Muscle of arm (tissue), 1 donor: ENCODE measurements at regions not wholly inside any gene's neighbourhood (a gene's known extent, or its start where the extent isn't known, plus 50 kb on each side); places are given as distances from the start of the nearest gene placed in this dataset.
"Not testable (repeated sequence)": the region's sequence is repeated elsewhere in the genome, so short reads cannot be mapped to it uniquely, and the experiment has no call there.

ENCODE experiments used
- DNase-seq: peaks from one replicate; pipeline ENCODE4 v3.0.0-alpha.2; 2013

DNA sequence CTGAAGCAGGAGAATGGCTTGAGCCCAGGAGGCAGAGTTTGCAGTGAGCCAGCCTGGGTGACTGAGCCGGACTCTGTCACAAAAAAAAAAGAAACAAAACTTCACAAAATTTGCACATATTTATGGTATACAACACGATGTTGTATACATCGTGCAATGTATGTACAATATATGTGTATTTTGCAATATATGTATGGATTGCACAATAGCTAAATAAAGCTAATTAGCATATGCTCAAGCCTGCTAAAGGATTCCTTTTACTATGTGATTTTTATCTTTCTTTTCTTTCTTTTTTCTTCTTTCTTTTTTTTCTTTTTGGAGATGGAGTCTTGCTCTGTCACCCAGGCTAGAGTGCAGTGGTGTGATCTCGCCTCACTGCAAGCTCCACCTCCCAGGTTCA, 368.0 kb upstream of the FAM98A start:
- no peak for DNase-seq

DNA sequence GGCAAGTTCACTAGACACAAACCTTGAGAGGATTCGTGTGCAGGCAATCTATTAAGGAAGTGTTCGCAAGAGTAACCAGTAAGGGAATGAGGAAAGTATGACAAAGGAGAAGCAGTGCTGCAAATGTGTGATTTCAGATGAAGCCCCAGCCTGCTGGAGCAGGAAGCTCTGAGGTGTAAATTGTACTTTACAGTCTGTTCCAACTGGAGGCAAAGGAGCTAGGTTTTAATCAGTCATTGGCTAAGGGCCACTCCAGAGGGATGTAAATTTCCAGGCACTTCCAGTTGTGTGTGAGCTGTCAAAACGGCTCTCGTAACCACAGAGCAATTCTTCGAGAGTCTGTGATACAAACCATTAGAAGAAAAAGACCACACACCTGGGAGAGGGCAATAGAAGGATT, 359.5 kb upstream of the FAM98A start:
- no peak for DNase-seq

DNA sequence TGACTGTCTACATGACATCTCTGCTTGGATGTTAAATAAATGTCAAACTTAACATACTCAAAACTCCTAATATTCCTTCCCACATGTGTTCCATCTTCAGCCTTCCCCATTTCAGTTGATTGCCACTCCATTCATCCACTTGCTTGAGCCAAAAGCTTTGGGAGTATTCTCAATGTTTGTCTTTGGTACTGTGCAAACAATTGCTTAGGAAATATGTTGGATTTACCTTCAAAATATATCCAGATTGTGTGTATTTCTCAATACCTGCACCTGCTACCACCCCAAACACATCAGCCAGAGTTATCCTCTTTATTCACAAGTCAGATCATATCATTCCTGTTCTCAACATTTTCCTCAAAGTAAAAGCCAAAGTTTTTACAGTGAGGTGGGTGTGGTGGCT, 350.3 kb upstream of the FAM98A start:
- DNase-seq: no peak

DNA sequence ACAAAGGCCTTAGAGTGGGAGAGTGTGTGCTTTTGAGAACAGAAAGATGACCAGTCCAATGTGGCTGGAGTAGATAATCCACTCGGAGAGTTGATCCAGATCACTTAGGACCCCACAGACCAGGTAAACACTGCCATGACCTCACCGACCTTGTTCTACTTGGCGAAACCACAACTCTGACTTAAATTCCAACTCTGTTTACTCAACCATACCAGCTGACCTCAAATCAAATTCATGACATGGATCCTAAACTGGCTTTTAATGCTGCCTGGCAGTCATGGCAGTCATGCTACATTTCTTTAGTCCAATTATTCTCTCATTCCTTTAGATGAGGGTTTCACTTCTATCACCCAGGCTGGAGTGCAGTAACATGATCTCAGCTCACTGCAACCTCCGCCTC, 347.1 kb upstream of the FAM98A start:
- DNase-seq: no peak

DNA sequence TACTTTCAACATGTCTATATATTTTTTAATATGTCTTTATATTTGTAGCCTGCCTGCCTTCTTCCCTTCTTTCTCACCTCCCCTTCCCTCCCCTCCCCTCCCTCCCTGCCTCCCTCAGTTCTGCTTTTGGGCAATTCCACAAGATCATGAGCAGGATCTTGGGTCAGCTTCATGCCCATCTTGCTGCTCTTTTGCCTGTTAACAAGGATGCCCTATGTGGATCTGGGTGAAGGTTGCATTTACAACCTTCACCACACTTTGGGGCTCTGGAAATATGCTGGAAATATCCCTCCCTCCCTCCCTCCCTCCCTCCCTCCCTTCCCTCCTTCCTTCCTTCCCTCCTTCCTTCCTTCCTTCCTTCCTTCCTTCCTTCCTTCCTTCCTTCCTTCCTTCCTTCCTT, 334.1 kb upstream of the FAM98A start:
- no peak for DNase-seq

DNA sequence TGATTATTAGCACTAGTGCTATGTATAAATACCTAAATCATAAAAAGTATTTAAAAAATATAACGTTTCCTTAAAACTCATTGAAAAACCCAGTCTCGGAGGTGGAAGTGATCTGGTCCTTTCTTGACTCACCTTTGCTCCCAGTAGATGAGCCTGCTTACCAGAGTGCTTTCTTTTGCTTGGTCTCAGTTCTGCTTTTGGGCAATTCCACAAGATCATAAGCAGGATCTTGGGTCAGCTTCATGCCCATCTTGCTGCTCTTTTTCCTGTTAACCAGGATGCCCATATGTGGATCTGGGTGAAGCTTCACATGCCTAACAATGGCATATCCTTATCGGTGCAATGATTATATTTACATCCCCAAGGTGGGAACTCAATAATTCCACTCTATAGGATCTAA, 332.1 kb upstream of the FAM98A start:
- DNase-seq: no peak

DNA sequence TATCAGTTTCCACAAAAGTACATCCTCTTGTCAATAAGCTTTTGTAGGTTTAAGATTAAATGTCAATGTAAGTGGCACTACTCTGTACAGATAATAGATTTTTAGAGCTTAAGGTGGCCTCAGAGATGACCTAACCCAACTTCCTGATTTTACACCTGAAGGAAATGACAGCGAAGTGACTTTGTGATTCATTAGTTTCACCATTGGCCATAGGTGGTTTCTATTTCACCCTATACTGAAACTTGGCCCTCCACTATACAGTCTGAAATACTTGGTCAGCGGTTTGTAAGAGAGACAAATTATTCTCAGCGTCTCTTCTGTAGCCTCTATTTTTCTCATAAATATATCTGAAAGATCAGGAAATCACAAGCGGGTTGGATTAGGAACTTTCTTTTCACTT, 330.4 kb upstream of the FAM98A start:
- no peak for DNase-seq

DNA sequence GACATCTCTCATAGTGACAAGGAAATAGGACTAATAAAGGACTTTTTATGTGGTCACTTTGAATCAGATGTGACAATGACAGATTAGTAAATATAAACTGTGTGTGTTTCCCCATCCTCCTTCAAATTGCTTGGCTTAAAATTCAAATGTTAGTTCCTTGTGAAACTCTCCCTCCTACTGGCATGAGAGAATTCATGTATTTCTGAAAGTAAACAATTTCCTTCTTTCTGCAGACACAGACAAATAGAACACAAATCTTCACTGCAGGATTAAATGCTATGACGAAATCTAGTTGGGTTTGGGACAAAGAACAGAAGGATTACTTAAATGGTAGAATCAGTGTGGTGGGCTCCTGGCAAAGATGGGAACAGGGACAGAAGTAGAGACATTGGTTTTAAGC, 328.7 kb upstream of the FAM98A start:
- DNase-seq: no peak

DNA sequence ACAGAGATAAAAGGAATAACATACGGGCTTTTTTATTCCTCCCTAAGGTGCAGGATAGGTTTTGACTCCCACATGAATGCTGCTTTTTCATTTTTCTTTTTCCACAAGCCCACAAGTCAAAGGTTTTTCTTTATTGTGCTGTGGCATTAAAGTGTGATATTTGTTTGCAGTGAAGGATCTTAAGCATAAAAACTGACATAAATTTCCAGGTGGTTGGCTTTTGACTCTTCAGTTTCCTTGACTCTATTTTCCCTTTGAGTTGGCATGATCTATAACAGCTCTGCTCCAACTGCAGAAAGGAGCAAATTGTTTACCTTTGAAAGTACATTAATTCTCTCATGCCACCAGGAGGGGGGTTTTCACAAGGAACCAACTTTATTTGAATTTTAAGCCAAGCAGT, 326.2 kb upstream of the FAM98A start:
- DNase-seq: no peak

DNA sequence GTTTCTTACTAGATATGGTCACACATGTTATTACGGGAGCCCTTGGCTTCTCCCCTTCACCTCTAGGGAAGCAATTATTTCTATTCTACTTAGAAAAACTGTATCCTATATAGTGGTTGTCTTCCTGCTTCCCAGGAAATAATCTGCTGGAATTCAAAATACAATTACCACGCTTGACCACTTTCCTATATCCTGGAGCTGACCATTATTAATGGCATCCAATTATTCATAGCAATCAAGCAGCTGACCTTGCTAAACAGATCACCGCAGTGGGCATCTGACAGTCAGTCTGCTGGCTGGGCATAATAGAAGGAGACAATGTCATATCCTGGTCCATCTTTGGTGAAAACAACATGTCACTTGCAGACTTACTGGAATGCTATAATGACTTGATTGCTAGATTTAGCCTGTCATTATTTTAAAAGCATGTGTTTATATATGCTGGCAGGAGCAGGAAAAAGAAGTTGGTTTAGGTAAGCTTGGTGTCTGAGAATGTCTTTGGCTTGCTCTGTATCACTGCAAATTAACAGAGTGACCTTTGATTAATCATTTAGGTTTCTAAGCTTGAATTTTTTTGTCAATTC, 325.6 kb upstream of the FAM98A start:
- DNase-seq: no peak

DNA sequence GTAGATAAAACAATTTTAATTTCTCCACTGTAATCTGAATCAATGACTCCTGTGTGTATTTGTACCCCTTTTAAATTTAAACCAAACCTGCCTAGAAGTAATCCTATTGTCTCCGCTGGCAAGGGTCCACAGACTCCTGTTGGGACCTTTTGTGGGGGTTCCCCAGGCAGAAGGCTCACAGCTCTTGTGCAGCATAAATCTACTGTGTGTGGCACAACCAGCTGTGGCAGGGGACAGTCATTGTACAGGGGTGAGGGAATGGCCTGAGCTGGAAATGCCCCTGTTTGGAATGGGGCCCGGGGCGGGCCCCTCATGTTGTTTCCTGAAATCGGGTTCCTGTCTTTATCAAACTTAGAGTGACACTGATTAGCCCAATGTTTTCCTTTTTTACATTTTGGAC, 318.2 kb upstream of the FAM98A start:
- no peak for DNase-seq

DNA sequence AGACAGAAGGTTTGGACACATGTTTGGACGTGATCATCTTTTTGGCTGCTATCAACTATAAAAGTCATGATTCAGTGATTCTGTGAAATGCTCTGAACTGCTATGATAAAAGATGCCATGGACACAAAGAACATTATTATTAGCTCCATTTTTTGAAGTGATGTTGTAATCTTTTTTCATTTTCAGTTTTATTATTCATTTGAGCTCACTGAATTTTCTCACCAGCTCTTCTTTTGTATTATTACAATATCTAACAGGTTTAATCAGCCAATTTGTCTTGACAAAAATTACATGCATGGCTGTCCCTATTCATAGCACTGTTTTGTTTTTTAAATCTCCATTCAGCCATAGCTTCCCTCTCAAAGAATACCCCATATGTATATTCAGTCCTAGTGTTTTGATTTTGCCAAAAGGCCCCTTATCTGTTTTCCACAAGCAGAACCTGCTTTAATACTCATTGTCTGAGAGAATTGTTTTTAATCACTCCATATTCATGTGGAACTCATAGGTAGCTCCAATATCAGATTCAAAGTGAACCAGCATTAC, 314.0 kb upstream of the FAM98A start:
- no peak for DNase-seq

DNA sequence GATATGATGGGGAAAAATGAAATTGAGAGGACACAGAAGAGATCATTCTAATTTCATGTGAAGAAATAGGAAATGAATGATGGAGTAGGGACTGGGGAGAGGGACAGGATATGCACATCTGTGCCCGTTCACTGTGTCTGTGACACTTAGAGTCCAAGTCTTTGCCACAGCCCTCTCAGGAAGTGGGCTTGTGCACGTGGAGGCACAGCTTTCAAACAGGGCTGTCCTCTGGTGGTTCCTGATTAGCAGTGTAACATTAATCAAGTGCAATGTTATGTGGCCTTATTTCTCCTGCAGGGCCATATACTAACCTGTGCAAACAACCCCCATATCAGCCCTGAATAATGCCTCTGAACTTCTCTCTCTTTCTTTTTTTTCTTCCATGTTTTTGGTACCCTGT, 312.2 kb upstream of the FAM98A start:
- no peak for DNase-seq

DNA sequence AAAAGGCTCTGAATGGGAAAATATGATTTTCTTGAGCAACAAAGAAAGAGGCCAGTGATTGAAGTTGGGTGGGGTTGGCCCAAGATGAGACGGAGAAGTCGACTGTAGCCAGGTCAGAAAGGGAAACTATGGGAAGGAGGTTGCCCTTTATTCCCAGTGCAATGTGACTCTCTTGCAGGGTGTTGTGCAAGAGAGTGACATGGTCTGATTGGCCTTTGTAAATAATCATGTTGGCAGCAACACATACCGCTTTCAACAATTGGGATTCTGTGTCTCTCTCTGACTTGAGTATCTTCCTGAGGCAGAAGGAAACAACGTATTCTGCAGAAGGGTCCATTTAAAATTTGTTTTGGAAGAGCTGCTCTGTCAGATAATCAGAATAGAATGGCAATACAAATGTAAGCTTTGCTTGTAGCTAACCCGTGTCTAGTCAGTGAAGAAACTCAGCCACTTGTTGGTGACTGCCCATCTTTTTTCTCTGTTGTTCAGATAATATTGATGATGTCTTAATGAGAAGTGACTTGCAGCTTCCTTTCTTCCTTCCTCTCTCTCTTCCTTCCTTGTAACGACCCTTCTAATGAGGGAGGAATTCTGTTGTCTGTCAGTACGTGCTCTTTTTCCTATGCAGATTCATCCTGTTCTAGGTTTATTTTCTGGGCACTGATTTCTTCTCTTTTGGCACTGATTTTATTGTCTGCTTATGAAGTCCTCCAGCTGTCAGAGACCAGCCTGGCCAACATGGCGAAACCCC, 311.0 kb upstream of the FAM98A start:
- DNase-seq: no peak

DNA sequence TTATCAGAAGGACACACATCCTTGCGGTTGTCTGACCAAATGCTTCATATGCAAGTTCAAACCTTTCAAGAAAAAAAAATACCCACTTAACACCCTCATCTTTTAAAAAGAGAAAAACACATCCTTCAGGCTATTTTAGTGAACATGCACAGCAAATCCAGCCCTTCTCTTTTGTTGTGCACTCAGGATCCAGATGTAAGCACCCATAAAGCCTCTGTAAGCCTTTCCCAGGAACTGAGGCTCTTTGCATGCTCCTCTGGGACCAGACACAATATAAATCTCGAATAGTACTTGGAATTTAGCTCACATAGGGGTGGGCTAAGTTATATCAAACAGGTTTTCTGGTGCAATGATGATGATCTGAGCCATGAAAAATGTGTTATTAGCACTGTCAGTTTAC, 308.8 kb upstream of the FAM98A start:
- no peak for DNase-seq

DNA sequence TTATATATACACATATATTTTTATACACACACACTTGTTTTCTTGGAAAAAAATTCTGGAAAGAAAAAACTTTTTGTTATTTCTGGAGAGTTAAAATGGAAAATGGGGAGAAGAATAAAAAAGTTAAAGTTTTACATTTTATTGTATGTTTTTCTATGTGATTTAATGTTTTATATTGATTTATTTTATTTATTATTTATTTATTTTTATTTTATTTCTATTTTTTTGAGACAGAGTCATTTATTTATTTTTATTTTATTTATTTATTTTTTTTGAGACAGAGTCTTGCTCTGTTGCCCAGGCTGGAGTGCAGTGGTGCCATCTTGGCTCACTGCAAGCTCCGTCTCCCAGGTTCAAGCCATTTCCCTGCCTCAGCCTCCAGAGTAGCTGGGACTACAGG, 307.0 kb upstream of the FAM98A start:
- not testable (repeated sequence) for DNase-seq

DNA sequence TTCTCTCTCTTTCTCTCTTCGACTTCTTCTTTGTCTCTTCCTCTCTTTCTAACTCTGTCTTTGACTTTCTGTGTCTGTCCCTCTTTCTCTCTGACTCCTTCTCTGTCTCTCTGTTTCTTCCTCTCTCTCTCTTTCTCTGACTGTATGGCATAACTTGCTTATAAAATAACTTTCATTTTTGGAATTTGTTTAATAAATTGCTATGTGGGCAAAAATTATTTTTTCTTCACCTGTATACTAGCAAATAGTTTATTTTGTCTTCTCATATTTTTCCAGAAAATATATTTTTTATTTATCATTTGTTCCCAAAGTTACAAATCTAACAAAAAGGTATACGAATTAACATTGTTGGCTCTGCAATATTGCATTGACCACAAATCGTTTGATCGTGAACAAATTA, 305.7 kb upstream of the FAM98A start:
- no peak for DNase-seq

DNA sequence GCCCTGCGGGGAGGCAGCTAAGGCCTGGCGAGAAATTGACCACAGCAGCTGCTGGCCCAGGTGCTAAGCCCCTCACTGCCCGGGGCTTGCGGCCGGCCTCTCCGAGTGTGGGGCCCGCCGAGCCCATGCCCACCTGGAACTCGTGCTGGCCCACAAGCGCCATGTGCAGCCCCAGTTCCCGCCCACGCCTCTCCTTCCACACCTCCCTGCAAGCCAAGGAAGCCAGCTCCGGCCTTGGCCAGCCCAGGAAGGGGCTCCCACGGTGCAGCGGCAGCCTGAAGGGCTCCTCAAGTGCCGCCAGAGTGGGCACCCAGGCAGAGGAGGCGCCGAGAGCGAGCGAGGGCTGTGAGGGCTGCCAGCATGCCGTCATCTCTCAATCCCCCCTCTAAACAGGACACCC, 304.6 kb upstream of the FAM98A start:
- DNase-seq: no peak

DNA sequence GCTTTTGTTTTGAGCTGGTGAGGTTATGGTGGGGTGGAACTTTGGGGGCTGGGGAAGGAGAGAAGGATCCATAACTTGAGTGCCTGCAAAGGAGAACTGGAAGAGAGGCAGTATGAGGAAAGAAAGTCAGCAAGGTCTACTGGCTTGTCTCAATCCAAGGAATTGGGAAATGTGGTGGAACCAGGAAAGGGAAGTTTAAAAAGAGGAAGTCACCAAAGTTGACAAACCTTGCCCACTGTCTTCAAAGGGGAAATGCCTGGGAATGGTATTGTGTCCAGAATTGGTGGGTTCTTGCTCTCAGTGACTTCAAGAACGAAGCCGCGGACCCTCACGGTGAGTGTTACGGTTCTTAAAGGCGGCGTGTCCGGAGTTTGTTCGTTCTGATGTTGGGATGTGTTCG, 304.1 kb upstream of the FAM98A start:
- DNase-seq: no peak

DNA sequence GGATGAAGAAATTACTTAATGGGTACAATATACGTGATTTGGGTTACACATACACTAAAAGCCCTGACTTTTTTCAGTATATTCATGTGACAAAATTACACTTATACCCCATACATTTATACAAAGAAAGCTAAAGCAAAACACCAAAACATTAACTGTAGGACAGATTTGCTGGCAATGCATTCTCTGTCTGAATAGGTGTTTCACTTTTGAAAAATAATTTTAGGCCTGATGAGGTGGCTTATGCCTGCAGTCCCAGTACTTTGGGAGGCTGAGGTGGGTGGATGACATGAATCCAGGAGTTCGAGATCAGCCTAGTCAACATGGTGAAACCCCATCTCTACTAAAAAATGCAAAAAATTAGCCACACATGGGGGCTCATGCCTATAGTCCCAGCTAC, 301.5 kb upstream of the FAM98A start:
- DNase-seq: no peak

DNA sequence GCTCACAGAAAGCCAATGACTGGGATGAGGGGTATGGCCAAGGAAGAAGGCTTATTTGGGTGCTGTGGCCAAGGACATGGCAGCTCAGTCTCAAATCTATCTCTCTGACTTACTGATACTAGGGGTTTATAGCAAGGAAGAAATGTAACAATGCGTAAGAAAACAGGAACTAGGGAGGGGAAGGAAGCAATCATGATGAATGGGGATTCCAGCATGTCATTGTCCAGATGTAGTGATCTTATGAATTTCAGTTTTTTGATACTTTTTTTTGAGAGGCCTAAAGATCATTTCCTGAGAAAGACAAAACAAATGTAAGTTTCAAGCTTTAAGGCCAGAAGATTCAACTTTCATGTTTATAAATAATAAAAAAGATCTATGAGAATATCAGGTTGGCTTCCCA, 298.6 kb upstream of the FAM98A start:
- no peak for DNase-seq

DNA sequence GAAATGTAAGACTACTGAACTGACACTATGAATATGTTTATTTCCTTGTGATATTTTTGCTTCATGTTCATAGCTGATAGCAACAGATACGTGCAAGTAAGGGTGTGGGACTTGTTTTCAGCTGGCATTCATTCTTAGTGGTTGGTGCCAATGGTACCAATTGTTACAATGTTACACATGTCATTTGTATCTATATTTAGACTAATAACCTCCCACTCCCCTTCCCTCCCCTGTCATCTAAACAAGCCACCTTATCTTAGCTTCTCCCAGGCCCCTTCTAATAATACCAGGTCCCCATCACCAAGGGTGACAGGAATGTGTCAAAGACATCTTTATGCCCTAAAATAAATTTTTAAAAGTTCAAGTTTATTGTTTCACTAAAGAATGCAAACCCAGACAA, 294.7 kb upstream of the FAM98A start:
- DNase-seq: no peak

DNA sequence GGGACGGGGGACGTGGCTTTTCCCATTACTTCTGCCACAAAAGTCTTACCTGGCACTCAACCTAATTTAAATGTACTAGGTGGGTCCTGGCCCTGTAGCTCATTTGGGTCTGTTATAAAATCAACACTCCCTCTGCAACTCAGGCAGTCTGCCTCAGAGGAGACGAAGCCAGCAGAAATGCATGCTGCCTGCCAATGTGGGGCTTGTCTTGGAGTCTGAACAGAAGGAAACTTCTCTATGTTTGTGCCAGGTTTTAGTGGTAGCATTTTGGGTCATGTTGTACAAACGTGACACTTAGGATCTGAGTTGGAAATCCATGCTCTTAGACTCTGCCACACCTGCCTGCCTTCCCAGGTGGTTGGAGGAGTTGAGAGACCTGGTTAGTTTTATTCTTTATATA, 292.5 kb upstream of the FAM98A start:
- DNase-seq: no peak

DNA sequence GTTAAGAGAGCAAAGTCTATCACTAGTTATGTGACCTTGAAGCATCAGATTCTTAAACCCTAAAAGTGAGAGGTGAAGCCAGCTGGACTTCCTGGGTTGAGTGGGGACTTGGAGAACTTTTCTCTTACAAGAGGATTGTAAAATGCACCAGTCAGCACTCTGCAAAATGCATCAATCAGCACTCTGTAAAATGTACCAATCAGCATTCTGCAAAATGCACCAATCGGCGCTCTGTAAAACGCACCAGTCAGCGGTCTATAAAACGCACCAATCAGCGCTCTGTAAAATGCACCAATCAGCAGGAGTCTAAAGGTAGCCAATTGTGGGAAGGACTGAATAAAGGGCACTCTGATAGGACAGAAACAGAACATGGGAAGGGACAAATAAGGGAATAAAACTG, 291.6 kb upstream of the FAM98A start:
- DNase-seq: no peak
